HTR-8/SVneo (cell line): ENCODE measurements at regions not wholly inside any gene's neighbourhood (a gene's known extent, or its start where the extent isn't known, plus 50 kb on each side); places are given as distances from the start of the nearest gene placed in this dataset.

Experiments
- DNase-seq: peaks from one replicate; pipeline ENCODE4 v3.0.0; 2011; ENCODE audit warnings: low spot score, mixed read lengths; ENCODE audit not compliant: insufficient read length
- FAIRE-seq: peaks from 2 replicates; lab custom pipeline; 2011; peaks lifted over from hg19 to GRCh38; lab: Jason Lieb, UNC

- FAIRE-seq (no peak), DNase-seq (no peak)
These were observed 331.1 kb downstream of the MLLT3 start for GRCh38 chr9:20291201-20291600.

GRCh38 chr9:20290257-20290656, 332.0 kb downstream of the MLLT3 start:
- no peak for FAIRE-seq
- DNase-seq: no peak

- FAIRE-seq (no peak), DNase-seq (no peak)
These were observed 332.8 kb downstream of the MLLT3 start for GRCh38 chr9:20289423-20290010.

- DNase-seq (no peak), FAIRE-seq (no peak)
These were observed 335.3 kb downstream of the MLLT3 start for GRCh38 chr9:20286969-20287368.

GRCh38 chr9:20286154-20286700, 336.1 kb downstream of the MLLT3 start:
- FAIRE-seq: no peak
- DNase-seq: no peak

GRCh38 chr9:20284601-20285289, 337.6 kb downstream of the MLLT3 start:
- FAIRE-seq (no peak), DNase-seq (no peak)

GRCh38 chr9:20280330-20280729, 342.0 kb downstream of the MLLT3 start:
- DNase-seq (no peak), FAIRE-seq (no peak)

GRCh38 chr9:20276762-20277161, 345.5 kb downstream of the MLLT3 start:
- no peak for DNase-seq
- no peak for FAIRE-seq

- DNase-seq (no peak), FAIRE-seq (no peak)
These were observed 350.6 kb downstream of the MLLT3 start for GRCh38 chr9:20271723-20272122.

GRCh38 chr9:20271096-20271495, 351.2 kb downstream of the MLLT3 start:
- no peak for FAIRE-seq
- DNase-seq: no peak

- no peak for DNase-seq
- FAIRE-seq: no peak
These were observed 352.1 kb downstream of the MLLT3 start for GRCh38 chr9:20270161-20270560.

GRCh38 chr9:20269620-20270019, 352.7 kb downstream of the MLLT3 start:
- no peak for FAIRE-seq
- DNase-seq: no peak

- DNase-seq (no peak), FAIRE-seq (no peak)
These were observed 357.4 kb downstream of the MLLT3 start for GRCh38 chr9:20264896-20265295.

GRCh38 chr9:20262611-20263010, 359.7 kb downstream of the MLLT3 start:
- DNase-seq (no peak), FAIRE-seq (no peak)

- DNase-seq (no peak), FAIRE-seq (no peak)
These were observed 365.9 kb downstream of the MLLT3 start for GRCh38 chr9:20256284-20256948.

GRCh38 chr9:20255052-20255451, 367.2 kb downstream of the MLLT3 start:
- FAIRE-seq (no peak), DNase-seq (no peak)

GRCh38 chr9:20253635-20254034, 368.7 kb downstream of the MLLT3 start:
- no peak for FAIRE-seq
- no peak for DNase-seq

- no peak for DNase-seq
- no peak for FAIRE-seq
These were observed 369.5 kb downstream of the MLLT3 start for GRCh38 chr9:20252778-20253177.

GRCh38 chr9:20250791-20251190, 371.5 kb downstream of the MLLT3 start:
- DNase-seq (no peak), FAIRE-seq (no peak)

GRCh38 chr9:20244271-20244670, 378.0 kb downstream of the MLLT3 start:
- DNase-seq: no peak
- no peak for FAIRE-seq

- FAIRE-seq (no peak), DNase-seq (no peak)
These were observed 378.5 kb downstream of the MLLT3 start for GRCh38 chr9:20243841-20244240.
